NCI-H748 (cell line): ENCODE measurements at regions not wholly inside any gene's neighbourhood (a gene's known extent, or its start where the extent isn't known, plus 50 kb on each side); places are given as distances from the start of the nearest gene placed in this dataset.

Experiments used
- DNase-seq: peaks from one replicate; lab custom pipeline; 2025; ENCODE audit not compliant: unreplicated experiment; lab: John Stamatoyannopoulos, UW

DNA sequence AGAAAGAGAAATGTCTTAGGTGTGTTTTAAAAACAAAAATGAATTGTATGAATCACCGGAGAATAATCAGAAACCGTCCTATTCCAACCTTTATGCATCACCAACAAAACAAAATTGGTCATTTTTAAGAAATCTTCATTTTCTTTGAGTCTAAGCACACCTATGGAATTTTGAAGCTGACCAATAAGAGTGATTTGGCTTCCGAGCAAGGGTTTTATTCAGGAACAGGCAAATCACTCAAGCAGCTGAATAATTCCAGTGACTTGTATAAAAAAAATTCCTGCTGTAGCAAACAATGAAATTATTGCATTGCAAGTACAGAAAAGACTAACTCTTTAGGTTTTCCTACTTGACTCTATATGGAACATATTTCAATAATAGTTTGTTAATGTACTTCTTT, 83.8 kb upstream of the FNDC3B start:
- DNase-seq, result no peak

DNA sequence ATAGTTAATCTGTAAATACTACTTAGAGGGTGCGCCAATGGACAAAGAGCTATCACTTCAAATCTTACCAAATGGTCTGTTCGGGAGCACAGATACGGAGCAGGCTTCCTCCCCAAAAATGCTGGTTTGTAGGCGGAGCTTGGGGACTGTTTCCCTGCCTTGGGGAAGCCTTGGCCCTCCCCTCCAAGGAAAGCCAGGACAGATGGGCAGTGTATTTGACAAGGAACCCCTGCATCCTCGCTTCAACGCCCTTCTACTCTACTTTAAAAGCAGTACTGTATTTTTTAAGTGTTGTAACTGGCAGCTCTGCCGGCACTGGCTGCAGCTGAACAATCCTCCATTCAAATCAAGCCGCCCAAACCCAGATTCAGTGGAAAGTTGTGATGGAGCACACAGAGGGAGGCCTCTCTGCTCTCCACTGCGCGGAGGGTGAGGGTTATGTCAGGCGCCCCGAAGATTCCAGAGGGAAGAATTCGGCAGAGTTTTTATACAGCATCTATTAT, 83.1 kb upstream of the FNDC3B start:
- no peak for DNase-seq

DNA sequence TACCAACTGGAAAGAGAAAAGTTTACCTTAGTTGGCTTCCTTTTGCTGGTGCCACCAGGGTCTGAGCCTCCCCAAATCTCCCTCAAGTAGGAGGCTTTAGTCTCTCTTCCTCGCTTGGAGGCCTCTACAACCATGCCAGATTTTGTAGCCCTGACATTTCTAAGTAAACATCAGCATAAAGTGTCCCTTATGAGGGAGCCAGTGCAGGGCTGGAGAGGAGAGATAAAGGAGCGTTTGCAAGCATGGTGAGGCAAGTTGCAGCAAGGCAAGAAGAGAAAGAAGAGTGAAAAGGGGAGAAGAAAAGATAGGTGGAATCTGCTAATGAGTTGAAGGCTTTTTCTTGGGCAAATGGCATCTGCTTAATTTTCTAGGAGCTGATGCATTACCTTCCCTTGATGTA, 82.7 kb upstream of the FNDC3B start:
- no peak for DNase-seq

DNA sequence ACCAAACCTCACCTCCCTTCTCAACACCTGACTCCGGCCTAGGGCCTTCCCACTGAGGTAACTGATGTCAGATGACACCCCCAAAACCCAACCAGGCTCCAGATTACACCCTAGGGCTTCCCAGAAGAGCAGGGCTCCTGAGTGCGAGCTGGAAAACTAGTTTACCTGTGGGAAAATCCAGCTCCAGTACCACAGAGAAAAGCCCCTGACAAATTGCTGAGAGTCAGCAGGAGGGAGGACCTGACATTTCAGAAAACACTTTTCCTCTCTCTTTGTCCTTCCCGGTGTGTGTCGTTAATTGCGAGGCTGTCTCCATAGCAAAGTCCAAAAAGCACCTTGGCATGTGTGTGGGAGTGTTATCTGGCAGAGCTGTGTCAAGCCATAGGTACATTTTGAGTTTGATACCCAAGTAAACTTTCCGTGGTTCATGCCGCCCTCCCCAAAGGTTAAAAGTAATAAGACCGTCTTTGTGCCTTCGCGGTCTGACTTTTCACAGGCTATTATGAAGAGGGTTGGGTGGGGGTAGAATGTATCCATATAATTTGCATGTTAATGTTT, 79.8 kb upstream of the FNDC3B start:
- DNase-seq, result peak; percentile 2

DNA sequence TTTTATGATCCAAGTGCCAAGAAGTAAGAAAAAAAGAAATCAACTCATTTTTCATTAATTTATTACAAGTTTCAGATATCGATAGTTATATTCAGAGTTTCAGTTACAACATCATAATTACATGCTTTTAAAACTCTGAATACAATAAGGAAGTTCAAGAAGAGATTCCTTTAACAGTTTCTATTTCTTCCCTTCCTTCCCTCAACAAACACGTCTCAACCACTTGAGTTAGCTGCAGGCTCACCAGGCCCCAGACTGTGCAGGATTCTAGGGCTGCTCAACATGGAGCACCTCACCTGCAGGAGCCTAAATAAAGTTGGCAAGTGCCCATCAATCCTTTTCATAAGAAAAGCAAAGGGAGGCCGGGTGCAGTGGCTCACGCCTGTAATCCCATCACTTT, 79.2 kb upstream of the FNDC3B start:
- no peak for DNase-seq

DNA sequence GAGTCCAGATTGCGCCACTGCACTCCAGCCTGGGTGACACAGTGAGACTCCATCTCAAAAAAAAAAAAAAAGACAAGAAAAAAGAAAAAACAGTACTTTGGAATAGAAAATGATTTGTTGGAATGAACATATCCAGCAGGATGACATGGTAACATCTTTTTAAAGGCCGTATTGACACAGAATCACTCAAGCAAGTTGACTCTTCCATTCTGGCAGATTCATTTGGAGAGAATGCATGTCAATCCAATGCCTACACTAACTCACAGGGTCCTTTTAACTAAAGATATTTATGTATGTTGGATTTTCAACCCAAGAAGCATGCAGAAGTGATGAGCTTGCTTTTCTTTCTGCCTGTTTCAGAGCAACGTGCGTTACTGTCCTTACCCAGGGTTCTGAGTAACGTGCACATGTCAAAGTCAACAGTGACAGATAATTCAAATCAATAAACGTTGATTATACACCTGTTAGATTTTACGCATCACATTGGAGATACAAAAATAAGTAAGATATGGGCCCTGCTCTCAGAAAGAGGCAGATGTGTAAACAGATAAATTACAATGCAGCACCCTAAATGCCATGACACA, 77.1 kb upstream of the FNDC3B start:
- no peak for DNase-seq

DNA sequence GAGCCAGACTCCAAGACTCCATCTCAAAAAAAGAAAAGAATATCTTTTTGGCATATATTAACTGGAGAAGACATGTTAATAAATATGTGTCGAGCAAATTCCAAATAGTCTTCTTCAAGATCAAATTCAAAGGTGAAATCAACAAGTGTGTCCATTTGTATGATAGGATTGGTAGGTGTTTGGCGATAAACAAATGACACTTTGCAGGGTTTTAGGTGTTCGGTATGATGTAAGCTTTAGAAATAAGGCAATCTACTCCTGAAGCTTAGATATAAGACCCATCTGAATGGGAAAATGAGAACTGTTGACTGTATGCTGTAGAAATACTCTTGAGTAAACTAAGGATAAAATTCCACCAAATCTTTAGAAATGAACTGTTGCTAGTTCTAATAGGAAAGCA, 75.8 kb upstream of the FNDC3B start:
- no peak for DNase-seq

DNA sequence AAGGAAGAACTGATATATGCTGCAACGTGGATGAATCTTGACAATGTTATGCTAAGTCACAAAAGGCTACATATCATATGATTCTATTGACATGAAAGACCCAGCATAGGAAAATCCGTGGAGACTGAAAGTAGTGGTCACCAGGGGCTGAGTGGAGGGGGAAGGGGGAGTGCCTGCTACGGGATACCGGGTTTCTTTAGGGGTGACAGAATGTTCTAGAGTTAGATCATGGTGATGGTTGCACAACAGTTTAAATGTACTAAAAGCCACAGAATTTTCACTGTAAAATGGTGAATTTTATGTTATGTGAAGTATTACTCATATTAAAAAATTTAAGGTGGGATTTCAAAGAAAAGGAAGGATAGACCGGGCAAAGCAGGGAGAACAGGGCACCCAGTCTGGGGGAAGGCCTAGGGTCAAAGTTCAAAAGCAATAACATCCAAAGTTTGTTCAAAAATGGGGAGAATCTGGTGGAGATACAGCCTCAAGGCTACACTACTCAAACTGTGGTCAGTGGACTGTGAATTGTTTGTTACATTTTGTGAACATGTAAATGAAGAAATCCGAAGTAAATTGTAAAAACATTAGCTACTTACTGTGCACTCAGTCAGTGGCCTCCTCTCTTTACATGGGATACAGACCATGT, 74.2 kb upstream of the FNDC3B start:
- DNase-seq, result no peak

DNA sequence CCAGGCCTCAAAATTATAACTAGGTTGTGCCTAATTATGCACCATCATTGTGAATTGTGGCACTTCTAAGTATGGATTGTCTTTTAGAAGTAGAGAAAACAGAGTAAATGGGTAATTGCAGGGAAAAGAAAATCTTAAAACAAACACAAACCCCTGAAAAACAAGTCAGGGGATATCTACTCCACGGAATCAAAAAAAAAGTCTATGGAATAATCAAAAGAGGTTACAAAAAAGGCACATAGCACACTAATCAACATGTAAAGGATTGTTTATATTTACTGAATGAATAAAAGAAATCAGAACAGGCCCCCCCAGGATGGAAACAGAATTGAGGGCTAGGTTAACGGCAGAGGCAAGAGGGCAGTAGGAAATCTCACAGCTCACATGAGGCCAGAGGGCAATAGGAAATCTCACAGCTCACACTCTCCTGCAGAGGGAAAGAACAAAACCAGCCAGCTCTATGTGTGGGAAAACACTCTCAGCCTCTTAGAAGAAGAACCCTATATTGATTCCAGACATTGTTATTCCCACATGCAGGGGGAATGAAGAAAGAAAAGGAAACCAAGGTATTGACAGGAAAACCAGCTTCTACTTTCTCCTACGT, 72.7 kb upstream of the FNDC3B start:
- no peak for DNase-seq

DNA sequence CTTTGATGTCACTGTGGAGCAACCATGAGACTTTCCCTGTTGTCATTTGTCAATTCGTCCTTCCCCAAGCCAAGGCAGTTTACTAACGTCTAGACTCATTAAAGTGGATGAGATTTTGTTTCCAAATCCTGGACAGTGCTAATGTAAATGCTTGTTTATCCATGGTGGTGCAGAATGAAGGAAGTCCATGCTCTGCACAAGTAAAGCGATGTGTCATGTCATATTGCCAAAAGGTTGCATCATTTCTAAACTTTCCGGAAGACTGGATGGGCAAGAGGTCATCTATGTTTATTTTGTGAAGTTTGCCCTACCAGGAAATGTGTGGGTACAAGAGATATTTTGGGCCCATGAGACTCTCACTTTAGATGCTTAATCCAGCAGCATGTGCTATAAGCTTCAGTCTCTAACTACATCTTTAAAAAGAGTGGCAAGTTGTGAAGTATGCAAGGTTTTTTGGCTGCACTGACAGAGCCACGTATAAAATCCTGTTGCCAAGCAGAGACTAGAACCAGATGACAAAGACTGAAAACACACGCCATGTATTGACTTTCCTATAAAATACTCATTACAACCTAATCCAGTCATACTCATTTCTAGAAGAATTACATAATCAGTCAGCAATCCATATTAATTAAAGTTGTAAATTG, 72.1 kb upstream of the FNDC3B start:
- no peak for DNase-seq

DNA sequence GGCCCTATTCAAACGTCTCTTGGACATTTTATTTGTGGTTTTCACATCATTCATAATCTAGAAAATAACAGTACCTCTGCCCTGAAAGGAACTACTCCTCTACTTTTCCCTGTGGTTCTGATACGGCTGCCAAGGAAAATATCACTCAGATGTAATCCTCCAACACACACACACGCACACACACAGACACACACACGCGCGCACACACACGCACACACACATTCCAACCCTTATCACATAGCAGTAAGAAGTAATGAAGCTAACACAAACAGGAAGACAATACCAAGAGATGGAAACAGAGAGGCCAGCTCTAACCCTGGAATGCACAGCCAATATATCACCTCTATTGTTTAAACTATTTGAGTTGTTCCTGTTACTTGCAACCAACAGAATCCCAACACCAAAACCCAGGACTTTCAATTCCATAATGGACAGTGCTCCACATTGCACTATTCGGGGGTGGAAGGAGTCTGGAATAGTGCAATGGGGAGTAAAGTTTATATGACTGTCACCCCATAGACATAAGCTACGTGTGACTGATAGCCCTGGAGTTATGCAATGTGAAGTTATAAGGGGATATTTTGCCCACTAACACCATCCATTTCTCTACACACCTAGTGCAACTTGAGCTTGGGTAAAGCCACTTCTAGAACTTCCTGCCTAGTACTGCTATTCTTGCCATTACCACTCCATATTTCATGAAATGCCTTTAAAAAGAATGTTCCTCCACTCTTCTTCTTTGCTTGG, 71.3 kb upstream of the FNDC3B start:
- no peak for DNase-seq

DNA sequence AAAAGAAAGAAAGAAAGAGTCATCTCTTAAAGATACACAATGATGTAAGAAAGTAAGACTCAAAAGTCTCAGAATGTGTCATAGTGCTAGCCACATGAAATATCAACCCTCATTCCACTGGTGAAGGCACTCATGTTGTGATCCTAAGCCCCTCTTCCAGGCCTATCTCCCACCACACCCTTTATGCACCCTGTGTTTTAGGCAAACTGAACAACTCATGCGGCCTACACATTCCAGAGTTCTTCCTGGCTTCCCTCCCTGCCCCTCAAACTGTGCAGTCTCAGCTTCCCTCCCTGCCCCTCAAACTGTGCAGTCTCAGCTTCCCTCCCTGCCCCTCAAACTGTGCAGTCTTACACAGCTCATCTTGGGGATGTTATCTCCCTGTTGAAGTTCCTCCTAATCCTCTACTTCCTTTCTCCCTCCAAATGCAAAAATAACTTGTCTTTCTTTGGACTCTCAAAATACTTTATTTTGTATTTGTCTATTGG, 69.0 kb upstream of the FNDC3B start:
- DNase-seq, result no peak

DNA sequence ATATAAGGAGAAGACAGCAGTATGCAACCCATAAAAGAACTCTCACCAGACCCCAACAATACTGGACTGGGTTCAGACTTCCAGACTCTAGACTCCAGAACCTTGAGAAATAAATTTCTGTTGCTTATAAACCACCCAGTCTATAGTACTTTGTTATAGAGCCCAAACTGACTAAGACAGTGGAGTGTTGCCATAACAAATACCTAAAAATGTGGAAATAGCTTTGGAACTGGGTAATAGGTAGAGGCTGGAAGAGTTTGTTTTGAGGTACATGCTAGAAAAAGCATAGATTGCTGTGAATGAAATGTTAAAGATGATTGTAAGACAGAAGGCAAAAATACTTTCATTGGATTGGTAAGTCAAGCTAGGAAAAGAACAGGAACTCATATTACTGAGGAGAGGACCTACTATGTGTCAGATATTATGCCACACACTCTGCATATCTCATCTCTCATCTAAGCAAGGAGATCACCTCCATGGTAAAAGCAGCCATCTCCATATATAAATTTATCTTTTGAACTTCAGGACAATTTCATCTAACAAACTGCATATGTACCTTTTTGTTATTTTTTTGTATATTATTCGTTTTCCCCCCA, 67.4 kb upstream of the FNDC3B start:
- no peak for DNase-seq

DNA sequence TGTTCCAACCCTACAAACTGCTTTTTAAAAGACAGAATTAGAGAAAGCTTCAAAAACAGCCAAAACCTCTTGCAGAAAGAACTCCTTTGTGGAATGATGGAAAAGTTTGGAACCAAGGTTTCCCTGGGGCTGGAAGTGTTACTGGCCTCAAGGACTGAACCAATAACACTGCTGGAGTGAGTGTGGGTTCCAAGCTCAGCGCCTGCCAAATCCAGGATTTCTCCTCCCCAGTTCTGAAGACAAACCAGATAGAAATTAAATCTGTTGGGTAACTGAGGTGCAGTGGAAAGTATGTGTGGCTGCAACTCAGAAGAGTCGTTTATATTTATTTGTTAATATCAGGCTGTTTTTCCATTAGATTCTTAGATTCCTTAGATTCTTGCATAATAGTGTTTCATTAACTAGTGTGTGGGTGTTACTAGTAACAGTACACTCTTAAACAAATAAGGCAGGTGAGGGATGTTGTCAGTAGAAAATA, 66.5 kb upstream of the FNDC3B start:
- DNase-seq, result no peak

DNA sequence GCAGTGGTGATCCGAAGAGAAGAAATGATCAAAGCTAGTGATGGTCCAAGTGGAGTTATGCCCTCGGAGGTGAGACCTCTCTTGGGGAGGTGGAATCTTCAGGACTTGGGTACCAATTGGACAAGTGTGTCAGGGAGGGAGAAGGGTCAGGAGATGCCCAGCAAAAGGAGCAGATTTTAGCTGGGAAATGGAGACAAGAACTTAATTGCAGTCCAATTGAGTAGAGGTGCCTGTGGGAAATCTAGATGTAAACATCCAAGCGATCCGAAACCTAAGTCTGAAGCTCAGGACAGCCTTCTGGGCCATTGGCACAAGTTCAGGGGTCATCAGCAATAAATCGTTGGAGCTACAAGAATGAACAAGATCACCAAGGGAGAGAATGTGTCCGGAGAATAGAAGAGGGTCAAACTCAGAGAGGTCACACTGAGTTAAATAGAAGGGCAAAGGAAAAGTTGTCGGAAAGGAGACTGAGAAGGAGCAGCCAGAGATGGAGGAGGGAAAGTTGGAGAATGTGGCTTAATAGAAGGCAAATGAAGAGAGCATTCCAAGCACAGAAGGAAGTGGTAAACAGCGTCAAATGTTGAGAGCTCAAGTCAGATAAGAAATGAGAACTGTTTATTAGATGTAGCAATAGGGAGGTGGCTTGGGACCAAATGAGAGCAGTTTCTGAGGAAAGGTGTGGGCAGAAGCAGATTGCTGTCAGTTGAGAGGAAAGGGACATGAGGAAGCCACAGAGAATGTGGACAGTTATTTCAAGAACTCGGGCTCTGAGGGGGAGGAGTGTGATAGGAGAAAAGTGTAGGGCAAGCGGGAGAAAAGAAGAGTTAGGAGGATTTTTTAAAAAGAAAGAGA, 64.2 kb upstream of the FNDC3B start:
- no peak for DNase-seq

DNA sequence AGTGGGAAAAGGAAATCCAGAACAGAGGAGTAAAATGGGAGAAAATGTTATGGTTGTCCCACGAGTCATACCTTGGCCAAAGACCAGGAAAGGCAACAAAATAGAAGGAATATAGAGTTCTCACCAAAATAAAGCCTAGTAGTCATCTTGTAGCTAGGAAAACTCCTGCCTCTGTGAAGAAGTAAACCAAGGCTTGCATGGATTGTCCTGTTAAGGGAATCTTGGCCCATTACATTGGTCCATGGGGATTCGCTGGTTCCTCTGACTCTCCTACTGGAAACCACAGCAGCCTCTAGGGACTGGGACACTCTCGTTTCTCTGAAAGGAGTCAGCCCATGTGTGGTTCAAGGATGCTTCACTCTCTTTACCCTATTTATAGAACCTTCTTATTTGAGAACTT, 62.9 kb upstream of the FNDC3B start:
- DNase-seq, result no peak

DNA sequence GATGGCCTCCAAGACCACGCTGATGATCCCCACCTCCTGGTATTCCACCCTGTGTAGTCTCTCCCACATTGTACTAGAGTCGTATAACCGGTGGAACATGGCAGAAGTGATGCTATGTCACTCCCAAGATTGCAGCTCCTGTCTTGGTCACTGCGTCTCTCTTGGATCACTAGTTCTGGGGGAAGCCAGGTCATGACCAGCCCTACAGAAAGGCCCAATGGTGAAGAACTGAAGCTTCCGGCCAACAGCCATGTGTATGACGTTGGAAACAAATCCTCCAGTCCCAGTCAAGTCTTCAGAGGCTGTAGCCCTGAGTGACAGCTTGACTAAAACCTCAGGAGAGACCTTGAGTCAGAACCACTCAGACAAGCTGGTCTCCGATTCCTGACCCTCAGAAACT, 61.9 kb upstream of the FNDC3B start:
- DNase-seq, result no peak

DNA sequence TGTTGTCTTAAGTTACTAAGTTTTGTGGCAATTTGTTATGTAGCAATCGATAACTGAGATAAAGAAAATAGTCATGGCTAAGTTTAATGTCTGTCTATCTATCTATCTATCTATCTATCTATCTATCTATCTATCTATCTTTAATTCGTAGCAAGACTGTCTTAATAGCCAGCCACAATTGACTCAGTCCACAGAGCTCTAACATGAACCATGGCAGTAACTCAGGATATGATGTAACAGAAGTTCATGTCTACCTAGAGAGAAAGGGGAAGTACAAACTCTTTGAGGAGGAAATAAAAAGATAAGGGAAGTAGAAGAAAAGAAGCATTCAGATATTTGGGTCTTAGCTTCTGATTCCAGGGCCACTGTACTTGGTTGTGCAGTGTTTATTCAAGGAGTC, 61.5 kb upstream of the FNDC3B start:
- no peak for DNase-seq

DNA sequence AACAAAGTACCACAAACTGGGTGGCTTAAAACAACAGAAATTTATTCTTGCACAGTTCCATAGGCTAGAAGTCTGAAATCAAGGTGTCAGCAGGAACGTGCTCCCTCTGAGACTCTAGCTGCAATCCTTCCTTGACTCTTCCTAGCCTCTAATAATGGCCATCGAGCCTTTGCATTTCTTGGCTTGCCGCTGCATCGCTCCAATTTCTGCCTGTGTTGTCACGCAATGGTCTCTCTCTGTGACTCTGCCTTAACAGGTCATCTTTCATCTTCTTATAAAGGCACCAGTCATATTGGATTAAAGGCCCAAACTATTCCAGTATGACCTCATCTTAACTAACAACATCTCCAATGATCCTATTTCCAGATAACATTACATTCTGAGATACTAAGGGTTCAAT, 61.0 kb upstream of the FNDC3B start:
- no peak for DNase-seq

DNA sequence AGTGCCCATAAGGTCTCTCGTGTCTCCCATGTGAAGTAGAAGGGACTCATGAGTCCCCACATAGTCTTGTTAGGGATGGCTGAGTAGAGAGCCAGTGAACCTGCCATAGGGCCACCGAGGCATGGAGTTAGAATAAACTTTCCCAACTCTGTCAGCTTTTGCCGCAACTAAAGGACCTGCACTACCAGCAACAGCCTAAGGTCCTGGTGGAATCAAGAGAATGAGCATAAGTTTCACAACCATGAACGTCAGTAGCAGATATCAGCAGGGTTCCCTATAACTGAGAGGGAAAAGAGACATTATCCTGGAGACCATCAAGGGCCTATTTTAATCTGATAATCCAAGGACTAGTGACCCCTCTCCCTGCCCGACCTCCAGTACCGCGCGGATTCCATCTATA, 60.3 kb upstream of the FNDC3B start:
- DNase-seq, result no peak
